ENCODE measurements at regions not wholly inside any gene's neighbourhood (a gene's known extent, or its start where the extent isn't known, plus 50 kb on each side); places are given as distances from the start of the nearest gene placed in this dataset.

DNA sequence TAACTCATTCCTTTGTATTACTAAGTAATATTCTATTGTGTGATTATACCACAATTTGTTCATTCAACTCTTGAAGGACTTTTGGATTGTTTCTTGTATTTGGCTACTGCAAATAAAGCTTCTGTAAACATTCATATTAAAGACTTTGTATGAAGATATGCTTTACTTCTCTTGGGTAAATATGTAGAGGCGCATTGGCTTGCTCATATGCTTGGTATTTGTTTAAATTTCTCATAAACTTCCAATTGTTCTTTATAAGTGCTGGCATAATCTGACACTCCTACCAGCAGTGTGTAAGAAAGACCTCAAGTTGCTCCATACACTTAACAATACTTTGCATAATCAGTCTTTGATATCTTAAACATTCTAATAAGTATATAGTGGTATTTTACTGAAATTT, 792.8 kb upstream of the LRRTM1 start:
- Histone ChIP-seq H3K4me3 (no peak overlapping the region), H3K4me2 (ENCODE audit: insufficient read depth, low read length) (no peak overlapping the region), H3K27ac (ENCODE audit: extremely low read depth, low read depth, low read length) (no peak overlapping the region), H3K4me1 (replicated peaks in 1 of 2; ENCODE audit: control insufficient read depth in 2 of 2, insufficient read depth in 2 of 2, low read length in 2 of 2) (no peaks in the 10 kb centered on the region), H3K9ac (ENCODE audit: insufficient read depth in 1 of 2, low read depth in 2 of 2, low read length in 2 of 2) (no peak overlapping the region), H2AFZ (ENCODE audit: low read depth, low read length) (no peak overlapping the region), H3K9me1 (ENCODE audit: control insufficient read depth, insufficient read depth, low read length) (no peaks in the 10 kb centered on the region), H3K27me3 (ENCODE audit: control insufficient read depth in 2 of 2, insufficient read depth in 2 of 2, low read length in 2 of 2) (no peaks in the 10 kb centered on the region), H3K36me3 (ENCODE audit: control insufficient read depth, insufficient read depth, low read length) (no peaks in the 10 kb centered on the region), H3K79me2 (ENCODE audit: control insufficient read depth, insufficient read depth, low read length) (no peaks in the 10 kb centered on the region), H3K9me3 (replicated peaks; ENCODE audit: control insufficient read depth, insufficient read depth, low read depth, low read length) (no peaks in the 10 kb centered on the region), H4K20me1 (replicated peaks; ENCODE audit: control insufficient read depth, insufficient read depth, low read length) (no peaks in the 10 kb centered on the region)
- DNase-seq (ENCODE audit: extremely low read depth in 1 of 4, low spot score in 3 of 4) (no peak), FAIRE-seq (no peak), ATAC-seq (no peak)
- WGBS (ENCODE audit: insufficient coverage, low coverage, missing lambda C conversion rate), result 0% methylated on average over 1 of the region's 1 CpG
- TF ChIP-seq ZNF668 (CRISPR knock-in tag; IDR thresholded peaks at IDR 0.05) (no peak), DPF2 (IDR thresholded peaks at IDR 0.05) (no peak), ETS2 (tag; IDR thresholded peaks at IDR 0.05; ENCODE audit: borderline replicate concordance, poor library complexity, severe bottlenecking) (no peak), POU5F1 (IDR thresholded peaks at IDR 0.05; ENCODE audit: borderline replicate concordance, low read depth, low read length, partially characterized antibody) (no peak), BRD9 (IDR thresholded peaks at IDR 0.05; ENCODE audit: low read depth, partially characterized antibody) (no peak), BHLHE40 (IDR thresholded peaks at IDR 0.05; ENCODE audit: low read length) (no peak), SOX6 (IDR thresholded peaks at IDR 0.05) (no peak), KLF6 (CRISPR knock-in tag; IDR thresholded peaks at IDR 0.05; ENCODE audit: borderline replicate concordance) (no peak), STAG1 (CRISPR knock-in tag; IDR thresholded peaks at IDR 0.05; ENCODE audit: borderline replicate concordance) (no peak), TCFL5 (CRISPR knock-in tag; conservative IDR thresholded peaks at IDR 0.05) (no peak), POLR3G (IDR thresholded peaks at IDR 0.05; ENCODE audit: extremely low read depth, insufficient read length, insufficient replicate concordance) (no peak), MEIS2 (IDR thresholded peaks at IDR 0.05; ENCODE audit: partially characterized antibody) (no peak), CEBPB (tag; IDR thresholded peaks at IDR 0.05) (no peak), NFE2 (IDR thresholded peaks at IDR 0.05; ENCODE audit: low read depth) (no peak), ZNF449 (CRISPR knock-in tag; IDR thresholded peaks at IDR 0.05) (no peak), HIVEP1 (CRISPR knock-in tag; IDR thresholded peaks at IDR 0.05) (no peak), TAF7 (tag; IDR thresholded peaks at IDR 0.05) (no peak), ZNF507 (tag; conservative IDR thresholded peaks at IDR 0.05) (no peak)
- TF ChIP-seq, protein P1, sequence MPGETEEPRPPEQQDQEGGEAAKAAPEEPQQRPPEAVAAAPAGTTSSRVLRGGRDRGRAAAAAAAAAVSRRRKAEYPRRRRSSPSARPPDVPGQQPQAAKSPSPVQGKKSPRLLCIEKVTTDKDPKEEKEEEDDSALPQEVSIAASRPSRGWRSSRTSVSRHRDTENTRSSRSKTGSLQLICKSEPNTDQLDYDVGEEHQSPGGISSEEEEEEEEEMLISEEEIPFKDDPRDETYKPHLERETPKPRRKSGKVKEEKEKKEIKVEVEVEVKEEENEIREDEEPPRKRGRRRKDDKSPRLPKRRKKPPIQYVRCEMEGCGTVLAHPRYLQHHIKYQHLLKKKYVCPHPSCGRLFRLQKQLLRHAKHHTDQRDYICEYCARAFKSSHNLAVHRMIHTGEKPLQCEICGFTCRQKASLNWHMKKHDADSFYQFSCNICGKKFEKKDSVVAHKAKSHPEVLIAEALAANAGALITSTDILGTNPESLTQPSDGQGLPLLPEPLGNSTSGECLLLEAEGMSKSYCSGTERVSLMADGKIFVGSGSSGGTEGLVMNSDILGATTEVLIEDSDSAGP (CRISPR knock-in tag; IDR thresholded peaks at IDR 0.05), result no peak
- POLR2A ChIA-PET, result no interaction called here
- BruUV-seq (replicated peaks), result no TSS peak
- intact Hi-C loops (cut with micrococcal nuclease) (no loop called here), in situ Hi-C loops (cut with MboI) (no loop called here)
- CTCF ChIA-PET (ENCODE audit: low intra/inter-chr PET ratio), result no interaction called here
